ENCODE measurements at regions not wholly inside any gene's neighbourhood (a gene's known extent, or its start where the extent isn't known, plus 50 kb on each side); places are given as distances from the start of the nearest gene placed in this dataset.

- POLR2A ChIA-PET = no interaction called here
- FAIRE-seq = no peak
- no peak for DNase-seq (ENCODE audit: low read depth, low spot score)
- dilution Hi-C loops (cut with MboI; ENCODE audit: extremely low pct_ligation_motif_present, low sequenced_read_pairs) = no loop called here
- no TSS peak for BruUV-seq (replicated peaks)
- TF ChIP-seq FOS (IDR thresholded peaks at IDR 0.05; ENCODE audit: borderline replicate concordance, insufficient read depth, low read length) (no peak), MYC (IDR thresholded peaks at IDR 0.05; ENCODE audit: low read depth, low read length) (no peak), POLR2AphosphoS5 (IDR thresholded peaks at IDR 0.05; ENCODE audit: insufficient read depth, low read depth, low read length) (no peak), POLR2A (IDR thresholded peaks at IDR 0.05; ENCODE audit: low read depth, low read length) (no peak), GATA2 (IDR thresholded peaks at IDR 0.05; ENCODE audit: insufficient read depth, insufficient read length, low read depth, low read length) (no peak), CTCF (IDR thresholded peaks at IDR 0.05; ENCODE audit: extremely low read depth in 1 of 2, insufficient read depth in 1 of 2, low read depth in 1 of 2, low read length in 2 of 2) (no peak)
- TF ChIP-seq, protein P1, sequence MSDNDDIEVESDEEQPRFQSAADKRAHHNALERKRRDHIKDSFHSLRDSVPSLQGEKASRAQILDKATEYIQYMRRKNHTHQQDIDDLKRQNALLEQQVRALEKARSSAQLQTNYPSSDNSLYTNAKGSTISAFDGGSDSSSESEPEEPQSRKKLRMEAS (IDR thresholded peaks at IDR 0.05; ENCODE audit: insufficient read depth, insufficient read length) = no peak
- H3K36me3 ChIP-seq (ENCODE audit: control insufficient read depth in 2 of 2, extremely low read depth in 1 of 2, insufficient read depth in 2 of 2, low read length in 2 of 2) = no peaks in the 10 kb centered on the region
- no peaks in the 10 kb centered on the region for H3K79me2 ChIP-seq (ENCODE audit: control insufficient read depth, insufficient read depth, low read length)
- no peaks in the 10 kb centered on the region for H3K9me3 ChIP-seq (replicated peaks; ENCODE audit: control insufficient read depth, insufficient read depth, low read length)
- H3K27me3 ChIP-seq (ENCODE audit: control insufficient read depth in 2 of 2, insufficient read depth in 2 of 2, low read length in 2 of 2) = no peaks in the 10 kb centered on the region
- H3K9ac ChIP-seq (replicated peaks; ENCODE audit: extremely low read depth, insufficient read depth, low read length) = no peak overlapping the region
- CTCF ChIA-PET = no interaction called here
- H3K4me2 ChIP-seq (ENCODE audit: insufficient read depth, low read length) = no peak overlapping the region
- H3K27ac ChIP-seq (ENCODE audit: insufficient read depth, low read depth, low read length) = no peak overlapping the region
- H4K20me1 ChIP-seq (replicated peaks; ENCODE audit: control insufficient read depth, extremely low read depth, insufficient read depth, low read length) = no peaks in the 10 kb centered on the region
- intact Hi-C loops (cut with micrococcal nuclease) = loop anchor here (5.0 kb wide), 1 partner anchor 43 kb away; no protein-coding TSS in a partner anchor
- H3K9me1 ChIP-seq (replicated peaks; ENCODE audit: control insufficient read depth, extremely low read depth, insufficient read depth, low read length) = no peaks in the 10 kb centered on the region
- H2AFZ ChIP-seq (ENCODE audit: low read depth, low read length) = no peak overlapping the region
- no peak overlapping the region for H3K4me3 ChIP-seq (replicated peaks in 1 of 3; ENCODE audit: insufficient read depth in 1 of 3, low read depth in 1 of 3, low read length in 3 of 3)
- no peaks in the 10 kb centered on the region for H3K4me1 ChIP-seq (ENCODE audit: control insufficient read depth, extremely low read depth, insufficient read depth, low read length)
Measured at GRCh38 chr2:43020296-43020695, 206.1 kb downstream of the ZFP36L2 start.

All from endothelial cell of umbilical vein (primary cell).